Omental fat pad (tissue), 3 donors: ENCODE measurements at regions not wholly inside any gene's neighbourhood (a gene's known extent, or its start where the extent isn't known, plus 50 kb on each side); places are given as distances from the start of the nearest gene placed in this dataset.
"Not testable (repeated sequence)": the region's sequence is repeated elsewhere in the genome, so short reads cannot be mapped to it uniquely, and the experiment has no call there.

Source experiments
- ATAC-seq: fragments of 150-250 bp; one replicate; pipeline ENCODE4 v1.9.1; 2016; ENCODE audit warnings: mild to moderate bottlenecking, moderate library complexity; ENCODE audit not compliant: low FRiP score
- DNase-seq: peaks from one replicate; pipeline ENCODE4 v3.0.0-alpha.2; 2019; ENCODE audit warnings: low spot score
- TF ChIP-seq, protein P1 (sequence below), 3 donors: fragments of 450-650 bp; IDR thresholded peaks; one replicate each; pipeline ENCODE4 v1.5.1; 2016 to 2017; ENCODE audit warnings: antibody characterized with exemption in 3 of 3, mild to moderate bottlenecking in 3 of 3, moderate library complexity in 2 of 3

DNA sequence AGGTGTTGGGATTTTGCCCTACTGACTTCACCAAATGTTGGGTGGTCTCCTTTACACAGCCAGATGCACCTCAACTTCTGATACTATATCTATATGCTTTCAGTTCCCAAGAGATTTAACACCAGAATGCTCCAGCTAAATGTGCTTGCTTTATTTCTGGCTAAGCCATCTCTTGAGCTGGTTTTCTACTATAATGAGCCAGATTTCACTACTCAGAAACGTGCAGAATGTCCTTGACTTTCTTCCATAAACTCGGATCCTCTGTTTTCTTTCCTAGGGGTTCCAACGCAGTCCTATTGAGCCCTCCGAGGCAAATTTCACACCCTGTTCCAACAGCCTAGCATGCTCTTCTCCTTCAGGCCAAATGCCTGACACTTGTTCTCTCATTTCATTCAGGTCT lies 200.3 kb downstream of the DPY19L2 start:
- ATAC-seq (no peak), DNase-seq (no peak)
- TF ChIP-seq, protein P1, sequence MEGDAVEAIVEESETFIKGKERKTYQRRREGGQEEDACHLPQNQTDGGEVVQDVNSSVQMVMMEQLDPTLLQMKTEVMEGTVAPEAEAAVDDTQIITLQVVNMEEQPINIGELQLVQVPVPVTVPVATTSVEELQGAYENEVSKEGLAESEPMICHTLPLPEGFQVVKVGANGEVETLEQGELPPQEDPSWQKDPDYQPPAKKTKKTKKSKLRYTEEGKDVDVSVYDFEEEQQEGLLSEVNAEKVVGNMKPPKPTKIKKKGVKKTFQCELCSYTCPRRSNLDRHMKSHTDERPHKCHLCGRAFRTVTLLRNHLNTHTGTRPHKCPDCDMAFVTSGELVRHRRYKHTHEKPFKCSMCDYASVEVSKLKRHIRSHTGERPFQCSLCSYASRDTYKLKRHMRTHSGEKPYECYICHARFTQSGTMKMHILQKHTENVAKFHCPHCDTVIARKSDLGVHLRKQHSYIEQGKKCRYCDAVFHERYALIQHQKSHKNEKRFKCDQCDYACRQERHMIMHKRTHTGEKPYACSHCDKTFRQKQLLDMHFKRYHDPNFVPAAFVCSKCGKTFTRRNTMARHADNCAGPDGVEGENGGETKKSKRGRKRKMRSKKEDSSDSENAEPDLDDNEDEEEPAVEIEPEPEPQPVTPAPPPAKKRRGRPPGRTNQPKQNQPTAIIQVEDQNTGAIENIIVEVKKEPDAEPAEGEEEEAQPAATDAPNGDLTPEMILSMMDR (IDR thresholded peaks at IDR 0.05), result no peak

DNA sequence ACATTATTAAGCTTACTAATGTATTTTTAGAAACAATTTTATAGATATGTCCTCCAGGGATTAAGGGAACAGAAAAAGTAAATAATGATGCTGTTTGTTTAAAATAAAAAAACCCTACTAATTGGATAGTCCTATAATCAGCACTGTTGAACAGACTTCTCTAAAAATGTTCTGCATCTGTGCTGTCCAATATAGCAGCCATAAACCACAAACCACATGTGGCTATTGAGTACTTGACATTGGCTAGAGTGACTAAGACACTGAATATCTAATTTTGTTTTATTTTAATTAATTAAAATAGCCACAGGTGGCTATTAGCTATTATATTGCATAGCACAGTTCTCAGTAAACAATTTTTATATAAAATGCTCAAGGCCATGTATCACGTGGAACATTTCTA lies 210.4 kb downstream of the DPY19L2 start:
- TF ChIP-seq, protein P1 (IDR thresholded peaks at IDR 0.05), result no peak
- ATAC-seq (no peak), DNase-seq (no peak)

DNA sequence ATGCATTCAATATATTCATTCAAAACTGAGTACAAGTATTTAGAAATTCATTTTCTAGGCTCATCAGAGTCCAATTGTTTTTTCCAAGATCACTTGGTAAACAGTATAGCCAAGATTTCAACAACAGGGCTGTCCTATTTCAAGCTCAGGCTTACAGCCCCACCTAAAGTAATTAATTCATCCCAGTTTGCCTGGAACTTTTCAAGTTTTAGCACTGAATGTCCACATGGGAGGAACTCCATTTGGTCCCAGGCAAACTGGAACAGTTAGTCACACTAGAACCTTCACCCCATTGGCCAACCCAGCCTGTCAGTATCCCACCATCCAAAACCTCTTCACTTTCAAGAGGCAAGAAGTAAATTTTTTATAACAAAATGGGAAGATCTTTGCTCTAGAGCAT lies 210.9 kb downstream of the DPY19L2 start:
- ATAC-seq (no peak), DNase-seq (no peak)
- TF ChIP-seq, protein P1 (IDR thresholded peaks at IDR 0.05), result no peak

DNA sequence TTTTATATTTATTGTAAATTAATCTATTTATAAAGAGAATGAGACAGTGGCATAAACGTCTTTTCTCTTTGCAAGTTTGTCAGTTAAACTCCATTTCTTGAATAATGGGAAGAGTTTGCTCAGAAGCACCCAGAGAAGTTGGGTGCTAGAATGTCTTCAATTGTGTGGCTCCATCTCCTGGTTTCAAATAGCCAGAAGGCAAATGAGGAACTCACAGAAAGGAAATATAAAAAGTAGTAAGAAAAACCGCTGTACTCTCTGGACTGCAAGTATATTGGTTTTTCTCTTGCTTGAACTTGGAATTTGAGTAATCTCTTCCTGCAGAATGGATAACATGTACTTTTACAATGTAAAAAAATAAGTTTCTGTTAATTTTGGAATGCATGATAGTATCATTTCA lies 217.5 kb downstream of the DPY19L2 start:
- ATAC-seq (no peak), DNase-seq (no peak)
- TF ChIP-seq, protein P1 (IDR thresholded peaks at IDR 0.05), result no peak

DNA sequence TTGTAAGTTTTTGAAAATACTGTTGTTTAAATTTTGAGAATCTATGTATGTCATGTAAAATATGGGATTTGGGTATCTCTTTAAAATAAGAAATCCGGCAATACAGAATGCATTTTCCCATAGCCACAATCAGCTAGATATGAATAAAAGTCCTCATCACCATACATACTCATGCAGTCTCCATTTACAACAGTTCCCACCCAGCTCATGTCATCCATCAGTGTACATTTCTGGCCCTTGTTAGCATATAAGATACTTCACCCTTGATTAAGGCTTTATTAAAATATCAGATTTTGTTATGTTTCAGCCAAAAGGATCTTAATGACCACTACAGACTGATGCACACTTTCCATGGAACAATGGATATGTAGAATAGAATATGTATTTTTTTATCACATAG lies 218.0 kb downstream of the DPY19L2 start:
- TF ChIP-seq, protein P1 (IDR thresholded peaks at IDR 0.05), result no peak
- DNase-seq (no peak), ATAC-seq (no peak)

DNA sequence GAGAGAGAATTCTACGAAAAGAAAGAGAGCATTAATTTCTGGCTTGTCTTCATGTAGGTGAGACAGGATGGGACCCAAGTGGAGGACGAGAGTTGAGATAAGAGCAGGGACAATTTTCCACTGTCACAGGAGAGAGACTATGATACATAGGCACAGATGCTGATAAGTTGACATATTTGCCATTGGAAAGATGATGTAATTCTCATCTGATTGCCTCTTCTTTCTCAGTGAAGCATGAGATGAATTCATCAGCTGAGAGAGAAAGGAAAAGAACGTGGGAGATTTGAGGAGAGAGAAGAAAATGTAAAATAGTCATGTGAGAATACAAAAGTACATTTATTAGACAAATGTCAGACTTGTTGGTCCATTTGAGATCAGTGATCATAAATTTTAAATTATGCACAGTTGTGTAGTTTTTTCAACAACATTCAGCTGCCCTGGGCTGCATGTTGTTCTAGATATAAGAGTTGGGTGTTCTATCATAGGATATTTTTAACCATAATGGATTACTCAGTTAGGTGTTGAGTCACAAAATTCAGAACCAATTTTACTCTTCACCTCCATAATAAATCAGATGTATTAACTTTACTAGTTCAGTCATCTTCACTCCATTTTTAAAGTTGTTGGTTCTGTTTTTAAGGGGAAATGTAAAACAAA lies 222.9 kb downstream of the DPY19L2 start:
- TF ChIP-seq, protein P1 (IDR thresholded peaks at IDR 0.05), result no peak
- ATAC-seq (no peak), DNase-seq (no peak)

DNA sequence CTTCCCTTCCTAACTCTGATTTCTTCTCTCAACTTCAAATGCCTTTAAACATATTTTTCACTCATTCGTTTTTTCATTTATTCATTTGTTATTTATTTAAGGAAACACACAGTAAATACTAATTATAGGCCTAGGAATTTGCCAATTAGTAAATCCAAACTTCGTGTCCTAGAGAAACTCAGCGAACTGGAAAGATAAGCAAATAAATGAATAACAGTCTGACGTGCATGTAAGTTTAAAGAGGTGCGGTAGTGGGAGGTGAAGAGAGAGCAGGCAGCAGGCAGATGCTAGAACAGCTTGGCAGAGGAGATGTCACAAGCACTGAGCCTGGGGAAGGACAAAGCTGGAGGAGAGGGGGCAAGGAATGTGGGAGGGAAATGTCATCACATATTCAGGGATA lies 228.2 kb downstream of the DPY19L2 start:
- DNase-seq (no peak), ATAC-seq (no peak)
- TF ChIP-seq, protein P1 (IDR thresholded peaks at IDR 0.05), result no peak

DNA sequence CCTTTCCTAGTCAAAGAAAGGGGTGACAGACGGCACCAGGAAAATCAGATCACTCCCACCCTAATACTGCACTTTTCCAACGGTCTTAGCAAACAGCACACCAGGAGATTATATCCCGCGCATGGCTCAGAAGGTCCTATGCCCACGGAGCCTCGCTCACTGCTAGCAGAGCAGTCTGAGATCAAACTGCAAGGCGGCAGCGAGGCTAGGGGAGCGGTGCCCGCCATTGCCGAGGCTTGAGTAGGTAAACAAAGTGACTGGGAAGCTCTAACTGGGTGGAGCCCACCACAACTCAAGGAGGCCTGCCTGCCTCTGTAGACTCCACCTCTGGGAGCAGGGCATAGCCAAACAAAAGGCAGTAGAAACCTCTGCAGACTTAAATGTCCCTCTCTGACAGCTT lies 233.9 kb downstream of the DPY19L2 start:
- ATAC-seq, DNase-seq: not testable (repeated sequence)

DNA sequence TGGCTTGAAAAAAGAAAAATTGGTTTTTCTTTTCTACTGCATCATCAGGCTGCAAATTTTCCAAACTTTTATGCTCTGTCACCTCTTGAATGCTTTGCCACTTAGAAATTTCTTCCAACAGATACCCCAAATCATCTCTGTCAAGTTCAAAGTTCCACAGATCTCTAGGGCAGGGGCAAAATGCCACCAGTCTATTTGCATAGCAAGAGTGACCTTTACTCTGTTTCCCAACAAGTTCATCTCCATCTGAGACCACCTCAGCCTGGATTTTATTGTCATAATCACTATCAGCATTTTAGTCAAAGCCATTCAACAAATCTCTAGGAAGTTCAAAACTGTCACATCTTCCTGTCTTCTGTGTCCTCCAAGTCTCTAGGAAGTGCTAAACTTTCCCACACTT lies 240.3 kb downstream of the DPY19L2 start:
- not testable (repeated sequence) for ATAC-seq, DNase-seq

DNA sequence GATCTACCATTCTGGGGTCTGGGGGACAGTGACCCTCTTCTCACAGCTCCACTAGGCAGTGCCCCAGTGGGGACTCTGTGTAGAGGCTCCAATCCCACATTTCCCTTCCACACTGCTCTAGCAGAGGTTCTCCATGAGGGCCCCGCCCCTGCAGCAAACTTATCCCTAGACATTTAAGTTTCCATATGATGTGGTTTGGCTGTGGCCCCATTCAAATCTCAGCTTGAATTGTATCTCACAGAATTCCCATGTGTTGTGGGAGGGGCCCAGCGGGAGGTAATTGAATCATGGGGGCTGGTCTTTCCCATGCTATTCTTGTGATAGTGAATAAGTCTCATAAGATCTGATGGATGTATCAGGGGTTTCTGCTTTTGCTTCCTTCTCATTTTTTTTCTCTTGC lies 241.3 kb downstream of the DPY19L2 start:
- not testable (repeated sequence) for DNase-seq, ATAC-seq
